Fibroblast of lung (primary cell): ENCODE measurements at regions not wholly inside any gene's neighbourhood (a gene's known extent, or its start where the extent isn't known, plus 50 kb on each side); places are given as distances from the start of the nearest gene placed in this dataset.

Experiments
- DNase-seq, 2 donors: peaks; one replicate each; pipeline versions ENCODE4 v3.0.0 to v3.0.0-alpha.2; 2010; ENCODE audit warnings: low read depth in 2 of 2
- H2AFZ ChIP-seq: 2 replicates; pipeline ENCODE4 v1.5.1; 2012; ENCODE audit warnings: low read length, control low read depth, inconsistent platforms
- H3K27ac ChIP-seq: 2 replicates; pipeline ENCODE4 v1.5.1; 2011; ENCODE audit warnings: low read length, control low read depth; ENCODE audit not compliant: insufficient read depth
- H3K27me3 ChIP-seq: 2 replicates; pipeline ENCODE4 v1.5.1; 2011; ENCODE audit warnings: mild to moderate bottlenecking, low read length; ENCODE audit not compliant: control insufficient read depth, insufficient read depth
- H3K36me3 ChIP-seq: 2 replicates; pipeline ENCODE4 v1.5.1; 2011; ENCODE audit warnings: low read length; ENCODE audit not compliant: control insufficient read depth, insufficient read depth
- H3K4me1 ChIP-seq: 2 replicates; pipeline ENCODE4 v1.5.1; 2011; ENCODE audit warnings: low read length; ENCODE audit not compliant: control insufficient read depth, insufficient read depth; ENCODE audit errors: extremely low read depth
- H3K4me2 ChIP-seq: 2 replicates; pipeline ENCODE4 v1.5.1; 2011; ENCODE audit warnings: low read length, control low read depth; ENCODE audit not compliant: insufficient read depth; ENCODE audit errors: extremely low read depth
- H3K4me3 ChIP-seq, 4 experiments: fragments of 200-600 bp in 1 of 4; sonication (generic) in 1 of 4; replicated peaks in 1 of 4; 2 replicates each; pipeline ENCODE4 v1.5.1; 2011 to 2016; ENCODE audit warnings: low read length in 4 of 4, low read depth in 3 of 4, mild to moderate bottlenecking in 3 of 4, control low read depth in 2 of 4, inconsistent platforms in 1 of 4, mixed read lengths in 1 of 4; ENCODE audit not compliant: insufficient read depth in 1 of 4; ENCODE audit errors: control extremely low read depth in 1 of 4
- H3K79me2 ChIP-seq: 2 replicates; pipeline ENCODE4 v1.5.1; 2012; ENCODE audit warnings: mild to moderate bottlenecking, low read length, inconsistent platforms; ENCODE audit not compliant: control insufficient read depth, insufficient read depth
- H3K9ac ChIP-seq: 2 replicates; pipeline ENCODE4 v1.5.1; 2011; ENCODE audit warnings: mild to moderate bottlenecking, low read length, control low read depth; ENCODE audit not compliant: insufficient read depth
- H3K9me3 ChIP-seq: 2 replicates; pipeline ENCODE4 v1.5.1; 2012; ENCODE audit warnings: low read depth, low read length; ENCODE audit not compliant: control insufficient read depth, insufficient read depth
- H4K20me1 ChIP-seq: 2 replicates; pipeline ENCODE4 v1.5.1; 2011; ENCODE audit warnings: low read length; ENCODE audit not compliant: control insufficient read depth, insufficient read depth; ENCODE audit errors: extremely low read depth
- CTCF ChIP-seq, 2 donors: IDR thresholded peaks in 1 of 2; conservative IDR thresholded peaks in 1 of 2; 1 replicate in 1 of 2; 2 replicates in 1 of 2; pipeline ENCODE4 v1.5.1; 2011 to 2012; ENCODE audit warnings: low read length in 2 of 2, control low read depth in 1 of 2, inconsistent platforms in 1 of 2, low read depth in 1 of 2, mild to moderate bottlenecking in 1 of 2
- EZH2 ChIP-seq: IDR thresholded peaks from 2 replicates; pipeline ENCODE4 v1.5.1; 2012; ENCODE audit warnings: low read length, control low read depth, mild to moderate bottlenecking; ENCODE audit errors: missing control alignments

DNA sequence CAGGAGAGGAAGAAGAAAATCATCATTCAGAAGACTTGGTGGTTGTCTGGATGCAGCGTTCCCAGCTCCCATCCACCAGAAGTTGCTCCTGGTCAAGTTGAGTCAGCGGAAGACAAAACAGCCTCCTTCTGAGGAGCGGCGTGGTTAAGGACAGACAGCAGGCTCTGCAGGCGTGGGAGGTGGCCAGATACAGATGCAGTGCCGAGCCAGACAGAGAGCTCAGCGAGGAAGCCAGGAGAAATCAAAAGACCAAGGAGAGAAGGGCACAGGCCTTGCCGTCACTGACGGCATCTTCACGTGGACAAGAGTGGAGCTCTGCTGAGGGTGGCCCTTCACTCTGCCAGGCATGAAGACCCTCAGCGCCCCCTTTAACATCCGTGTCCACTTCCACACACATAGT is 158.5 kb downstream of the THBS2 start:
- Histone ChIP-seq H3K27me3 (no peaks in the 10 kb centered on the region), H3K79me2 (no peaks in the 10 kb centered on the region), H3K4me1 (peaks cover 6% of the 10 kb centered on the region), H3K27ac (no peak overlapping the region), H2AFZ (no peak overlapping the region), H3K9me3 (no peaks in the 10 kb centered on the region), H4K20me1 (no peaks in the 10 kb centered on the region), H3K4me2 (no peak overlapping the region), H3K9ac (no peak overlapping the region), H3K36me3 (no peaks in the 10 kb centered on the region), H3K4me3 (no peak overlapping the region)
- no peak for DNase-seq
- TF ChIP-seq EZH2, result no peak
- no peak for TF ChIP-seq CTCF (conservative IDR thresholded peaks at IDR 0.05 in 1 of 2, IDR thresholded peaks at IDR 0.05 in 1 of 2; ENCODE audit: low read depth in 1 of 2, low read length in 2 of 2)

DNA sequence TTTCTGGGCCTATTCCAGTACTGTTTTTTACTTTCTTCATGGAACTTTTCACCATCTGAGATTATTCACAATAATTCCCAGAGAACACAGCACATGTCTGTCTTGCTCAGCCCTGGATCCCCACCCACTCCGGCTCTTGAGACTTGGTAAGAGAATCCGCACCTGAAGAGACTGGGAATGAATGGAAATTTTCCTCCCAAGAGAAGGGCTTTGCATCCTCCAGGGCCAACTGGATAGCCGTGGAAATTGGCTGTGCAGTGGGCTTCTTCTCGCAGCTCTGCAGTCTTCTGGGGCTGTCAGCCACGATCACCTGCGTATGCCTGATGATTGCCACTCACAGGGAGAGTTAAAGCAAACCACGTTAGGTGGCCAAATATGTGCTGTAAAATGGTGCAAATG is 159.1 kb downstream of the THBS2 start:
- no peak overlapping the region for H2AFZ ChIP-seq
- H3K9ac ChIP-seq, result no peak overlapping the region
- H4K20me1 ChIP-seq, result no peaks in the 10 kb centered on the region
- no peaks in the 10 kb centered on the region for H3K9me3 ChIP-seq
- H3K36me3 ChIP-seq, result no peaks in the 10 kb centered on the region
- H3K27ac ChIP-seq, result no peak overlapping the region
- no peak overlapping the region for H3K4me2 ChIP-seq
- H3K27me3 ChIP-seq, result no peaks in the 10 kb centered on the region
- H3K4me1 ChIP-seq, result peaks cover 6% of the 10 kb centered on the region
- DNase-seq, result no peak
- TF ChIP-seq CTCF (conservative IDR thresholded peaks at IDR 0.05 in 1 of 2, IDR thresholded peaks at IDR 0.05 in 1 of 2; ENCODE audit: low read depth in 1 of 2, low read length in 2 of 2) (no peak), EZH2 (no peak)
- H3K4me3 ChIP-seq, result no peak overlapping the region
- no peaks in the 10 kb centered on the region for H3K79me2 ChIP-seq

- H3K4me1 ChIP-seq, result peaks cover 6% of the 10 kb centered on the region
- TF ChIP-seq EZH2 (no peak), CTCF (conservative IDR thresholded peaks at IDR 0.05 in 1 of 2, IDR thresholded peaks at IDR 0.05 in 1 of 2; ENCODE audit: low read depth in 1 of 2, low read length in 2 of 2) (no peak)
- H3K4me2 ChIP-seq, result no peak overlapping the region
- no peaks in the 10 kb centered on the region for H3K27me3 ChIP-seq
- H3K4me3 ChIP-seq, result no peak overlapping the region
- H4K20me1 ChIP-seq, result no peaks in the 10 kb centered on the region
- no peak for DNase-seq
- no peaks in the 10 kb centered on the region for H3K9me3 ChIP-seq
- no peak overlapping the region for H3K27ac ChIP-seq
- H2AFZ ChIP-seq, result no peak overlapping the region
- H3K36me3 ChIP-seq, result no peaks in the 10 kb centered on the region
- H3K9ac ChIP-seq, result no peak overlapping the region
- no peaks in the 10 kb centered on the region for H3K79me2 ChIP-seq
Measured at GRCh38 chr6:169093770-169094551, 159.7 kb downstream of the THBS2 start.
